Tibial nerve (tissue), 4 donors: ENCODE measurements at regions not wholly inside any gene's neighbourhood (a gene's known extent, or its start where the extent isn't known, plus 50 kb on each side); places are given as distances from the start of the nearest gene placed in this dataset.

ENCODE experiments used
- DNase-seq, 2 donors: peaks; one replicate each; pipeline ENCODE4 v3.0.0-alpha.2; 2019; ENCODE audit warnings: low spot score in 2 of 2
- H3K27ac ChIP-seq, 4 donors: fragments of 200-600 bp; sonication (generic) in 3 of 4; one replicate each; pipeline ENCODE4 v1.5.1; 2017 to 2019; ENCODE audit warnings: mild to moderate bottlenecking in 1 of 4
- H3K27me3 ChIP-seq, 2 donors: fragments of 200-600 bp; sonication (generic) in 1 of 2; one replicate each; pipeline versions ENCODE4 v1.5.1 to v1.6.0; 2017 to 2019
- H3K36me3 ChIP-seq, 3 donors: fragments of 200-600 bp; sonication (generic); one replicate each; pipeline ENCODE4 v1.5.1; 2018 to 2019
- H3K4me1 ChIP-seq, 4 donors: fragments of 200-600 bp; sonication (generic) in 3 of 4; one replicate each; pipeline ENCODE4 v1.5.1; 2017 to 2019
- H3K4me3 ChIP-seq, 4 donors: fragments of 200-600 bp; sonication (generic) in 3 of 4; one replicate each; pipeline ENCODE4 v1.5.1; 2017 to 2019; ENCODE audit warnings: mild to moderate bottlenecking in 1 of 4, moderate library complexity in 1 of 4
- H3K9me3 ChIP-seq, 4 donors: fragments of 200-600 bp; sonication (generic) in 3 of 4; one replicate each; pipeline ENCODE4 v1.5.1; 2017 to 2019
- EP300 ChIP-seq, 2 donors: sonication (generic); formaldehyde crosslinking; IDR thresholded peaks; one replicate each; pipeline ENCODE4 v1.6.1; 2017; ENCODE audit warnings: antibody characterized with exemption in 2 of 2, mild to moderate bottlenecking in 1 of 2
- POLR2A ChIP-seq, 2 donors: fragments of 450-650 bp; IDR thresholded peaks; one replicate each; pipeline ENCODE4 v1.6.1; 2017; ENCODE audit warnings: antibody characterized with exemption in 2 of 2, mild to moderate bottlenecking in 2 of 2, moderate library complexity in 2 of 2
- WGBS, 2 donors: methylation state at CpG; one replicate each; pipeline ENCODE4 v1.1.5; 2018; 5-methylcytosine and 5-hydroxymethylcytosine counted together
- TF ChIP-seq, protein P1 (sequence below), 5 experiments: fragments of 200-600 bp in 3 of 5; fragments of 450-650 bp in 2 of 5; sonication (generic) in 3 of 5; IDR thresholded peaks; one replicate each; pipeline ENCODE4 v1.5.1; 2016 to 2019; ENCODE audit warnings: antibody characterized with exemption in 5 of 5, mild to moderate bottlenecking in 3 of 5, moderate library complexity in 2 of 5

DNA sequence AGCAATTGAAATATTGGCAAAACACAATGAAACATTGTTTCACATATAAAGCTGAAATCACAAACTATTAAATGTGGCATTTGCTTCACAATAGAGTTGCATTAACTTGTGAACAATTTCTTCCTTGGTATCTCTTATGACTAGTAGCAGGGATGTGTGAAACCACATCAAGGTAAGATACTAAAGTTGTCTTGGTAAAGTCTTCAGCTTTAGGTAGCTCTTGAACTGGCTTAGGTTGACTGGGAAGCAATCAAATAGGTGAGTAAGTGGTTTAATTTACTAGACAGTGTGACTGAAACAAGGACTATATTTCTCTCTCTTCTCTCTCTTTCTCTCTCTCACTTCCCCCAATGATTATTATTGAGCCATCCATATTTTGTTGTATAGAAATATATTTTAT is 141.5 kb upstream of the KCNK2 start:
- no peak for DNase-seq
- no peaks in the 10 kb centered on the region for H3K36me3 ChIP-seq
- no peak overlapping the region for H3K4me3 ChIP-seq
- H3K27ac ChIP-seq: no peak overlapping the region
- no peaks in the 10 kb centered on the region for H3K9me3 ChIP-seq
- H3K4me1 ChIP-seq: no peaks in the 10 kb centered on the region
- no peaks in the 10 kb centered on the region for H3K27me3 ChIP-seq
- TF ChIP-seq EP300 (IDR thresholded peaks at IDR 0.05): no peak
- TF ChIP-seq, protein P1, sequence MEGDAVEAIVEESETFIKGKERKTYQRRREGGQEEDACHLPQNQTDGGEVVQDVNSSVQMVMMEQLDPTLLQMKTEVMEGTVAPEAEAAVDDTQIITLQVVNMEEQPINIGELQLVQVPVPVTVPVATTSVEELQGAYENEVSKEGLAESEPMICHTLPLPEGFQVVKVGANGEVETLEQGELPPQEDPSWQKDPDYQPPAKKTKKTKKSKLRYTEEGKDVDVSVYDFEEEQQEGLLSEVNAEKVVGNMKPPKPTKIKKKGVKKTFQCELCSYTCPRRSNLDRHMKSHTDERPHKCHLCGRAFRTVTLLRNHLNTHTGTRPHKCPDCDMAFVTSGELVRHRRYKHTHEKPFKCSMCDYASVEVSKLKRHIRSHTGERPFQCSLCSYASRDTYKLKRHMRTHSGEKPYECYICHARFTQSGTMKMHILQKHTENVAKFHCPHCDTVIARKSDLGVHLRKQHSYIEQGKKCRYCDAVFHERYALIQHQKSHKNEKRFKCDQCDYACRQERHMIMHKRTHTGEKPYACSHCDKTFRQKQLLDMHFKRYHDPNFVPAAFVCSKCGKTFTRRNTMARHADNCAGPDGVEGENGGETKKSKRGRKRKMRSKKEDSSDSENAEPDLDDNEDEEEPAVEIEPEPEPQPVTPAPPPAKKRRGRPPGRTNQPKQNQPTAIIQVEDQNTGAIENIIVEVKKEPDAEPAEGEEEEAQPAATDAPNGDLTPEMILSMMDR (IDR thresholded peaks at IDR 0.05): no peak

DNA sequence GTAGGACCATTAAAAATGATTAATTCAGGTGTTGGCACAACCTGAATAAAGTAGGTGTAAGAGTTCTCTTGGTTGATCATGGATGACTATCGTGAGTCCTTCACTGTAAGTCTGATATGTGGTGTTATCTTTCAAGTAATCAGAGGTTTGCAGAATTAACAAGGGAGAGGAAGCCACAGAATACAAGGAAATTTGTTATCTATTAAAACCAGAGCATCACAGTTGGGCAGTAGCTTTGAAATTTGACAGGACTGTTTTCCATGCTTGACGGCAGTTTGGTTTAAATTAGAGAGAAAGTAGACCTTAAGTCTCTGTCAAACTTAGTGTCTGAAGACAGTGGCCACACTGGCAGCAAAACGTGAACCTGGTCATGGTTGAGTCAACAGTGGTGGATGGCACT is 139.5 kb upstream of the KCNK2 start:
- Histone ChIP-seq H3K4me1 (no peaks in the 10 kb centered on the region), H3K27ac (no peak overlapping the region), H3K36me3 (no peaks in the 10 kb centered on the region), H3K4me3 (no peak overlapping the region), H3K27me3 (no peaks in the 10 kb centered on the region), H3K9me3 (no peaks in the 10 kb centered on the region)
- DNase-seq: no peak
- WGBS, 2 donors: 83 to 89% methylated on average over 3 of the region's 3 CpGs
- TF ChIP-seq, protein P1 (IDR thresholded peaks at IDR 0.05): no peak
- TF ChIP-seq POLR2A (IDR thresholded peaks at IDR 0.05) (no peak), EP300 (IDR thresholded peaks at IDR 0.05) (no peak)

DNA sequence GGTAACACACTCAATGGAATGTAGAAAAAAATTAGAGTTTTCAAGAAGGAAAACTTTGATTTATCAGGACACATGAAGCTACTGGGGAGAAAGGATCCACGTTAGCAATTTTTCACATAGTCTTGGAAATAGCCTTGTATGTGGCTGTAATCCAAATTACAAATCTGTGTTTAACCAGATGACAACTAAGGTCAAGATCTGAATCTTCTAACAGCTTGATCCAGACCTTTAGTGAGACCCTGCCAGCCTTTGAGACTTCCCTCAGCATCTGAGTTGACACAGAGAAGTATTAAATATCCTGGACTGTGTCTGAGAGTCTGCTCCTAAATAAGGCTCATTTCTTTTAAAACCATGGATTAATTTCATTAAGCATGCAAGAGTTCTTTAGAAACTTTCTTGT is 135.9 kb upstream of the KCNK2 start:
- H3K27me3 ChIP-seq: no peaks in the 10 kb centered on the region
- H3K36me3 ChIP-seq: no peaks in the 10 kb centered on the region
- no peaks in the 10 kb centered on the region for H3K4me1 ChIP-seq
- no peak overlapping the region for H3K4me3 ChIP-seq
- no peak overlapping the region for H3K27ac ChIP-seq
- no peaks in the 10 kb centered on the region for H3K9me3 ChIP-seq
- no peak for DNase-seq
- WGBS, 2 donors: 31 to 35% methylated on average over 1 of the region's 1 CpG
- TF ChIP-seq, protein P1 (IDR thresholded peaks at IDR 0.05): no peak
- TF ChIP-seq POLR2A (IDR thresholded peaks at IDR 0.05): no peak
- TF ChIP-seq EP300 (IDR thresholded peaks at IDR 0.05): no peak

- Histone ChIP-seq H3K36me3 (no peaks in the 10 kb centered on the region), H3K27me3 (no peaks in the 10 kb centered on the region), H3K4me3 (no peak overlapping the region), H3K4me1 (no peaks in the 10 kb centered on the region), H3K9me3 (no peaks in the 10 kb centered on the region), H3K27ac (no peak overlapping the region)
- no peak for DNase-seq
- no peak for TF ChIP-seq POLR2A (IDR thresholded peaks at IDR 0.05)
- no peak for TF ChIP-seq EP300 (IDR thresholded peaks at IDR 0.05)
- TF ChIP-seq, protein P1 (IDR thresholded peaks at IDR 0.05): no peak
- WGBS, 2 donors: 76 to 80% methylated on average over 7 of the region's 7 CpGs
These were observed 129.9 kb upstream of the KCNK2 start for GRCh38 chr1:214952648-214953047.

DNA sequence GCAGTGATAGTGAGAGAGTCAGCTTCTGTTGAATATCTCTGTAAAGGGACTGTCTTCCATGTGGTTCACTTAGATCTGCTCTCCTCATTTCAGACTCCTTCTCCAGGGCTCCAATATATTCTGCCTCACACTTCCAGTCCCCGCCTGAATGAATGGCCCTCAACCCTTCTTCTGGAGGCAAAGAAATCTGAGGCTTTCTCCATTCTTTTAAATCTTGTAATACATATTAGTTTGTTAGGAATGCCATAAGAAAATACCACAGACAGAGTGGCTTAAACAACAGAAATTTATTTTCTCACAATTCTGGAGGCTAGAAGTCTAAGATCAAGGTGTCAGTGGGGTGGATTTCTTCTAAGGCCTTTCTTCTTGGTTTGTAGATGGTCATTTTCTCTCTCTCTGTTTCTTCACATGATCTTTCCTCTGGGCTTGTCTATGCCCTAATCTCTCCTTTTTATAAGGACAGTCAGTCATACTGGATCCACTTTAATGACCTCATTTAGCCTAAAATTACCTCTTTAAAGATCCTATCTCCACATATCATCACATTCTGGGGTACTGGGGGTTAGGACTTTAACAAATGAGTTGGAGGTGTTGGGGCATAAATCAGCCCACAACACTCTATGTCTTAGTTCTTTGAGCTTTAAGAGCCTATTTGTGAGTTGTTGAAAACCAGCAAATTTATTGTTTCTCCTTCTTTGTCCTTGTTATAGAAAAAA is 128.5 kb upstream of the KCNK2 start:
- WGBS, 2 donors: 89 to 96% methylated on average over 1 of the region's 1 CpG
- H3K9me3 ChIP-seq: no peaks in the 10 kb centered on the region
- no peaks in the 10 kb centered on the region for H3K27me3 ChIP-seq
- no peak overlapping the region for H3K4me3 ChIP-seq
- DNase-seq: no peak
- no peak overlapping the region for H3K27ac ChIP-seq
- TF ChIP-seq EP300 (IDR thresholded peaks at IDR 0.05) (no peak), POLR2A (IDR thresholded peaks at IDR 0.05) (no peak)
- TF ChIP-seq, protein P1 (IDR thresholded peaks at IDR 0.05): no peak
- H3K4me1 ChIP-seq: no peaks in the 10 kb centered on the region
- H3K36me3 ChIP-seq: no peaks in the 10 kb centered on the region
